SKM-1 treated with dmso at 0.1 percent for 144 hours (cell line): ENCODE measurements at regions not wholly inside any gene's neighbourhood (a gene's known extent, or its start where the extent isn't known, plus 50 kb on each side); places are given as distances from the start of the nearest gene placed in this dataset.
A peak's percentile ranks its signal among the peaks of the same experiment; 100 is the strongest.

Source experiments
- DNase-seq: peaks from one replicate; lab custom pipeline; 2025; ENCODE audit not compliant: unreplicated experiment; lab: John Stamatoyannopoulos, UW

GRCh38 chr1:235011599-235012435 is 116.8 kb downstream of the TOMM20 start:
- DNase-seq: peak; percentile 97

GRCh38 chr1:235011064-235011598 is 117.5 kb downstream of the TOMM20 start:
- DNase-seq: no peak

- no peak for DNase-seq
Observed at GRCh38 chr1:235009561-235010306, 118.9 kb downstream of the TOMM20 start.

GRCh38 chr1:235009074-235009473 is 119.6 kb downstream of the TOMM20 start:
- DNase-seq: no peak

GRCh38 chr1:235008239-235008638 is 120.4 kb downstream of the TOMM20 start:
- no peak for DNase-seq

GRCh38 chr1:235006816-235007215 is 121.8 kb downstream of the TOMM20 start:
- DNase-seq: no peak

DNA sequence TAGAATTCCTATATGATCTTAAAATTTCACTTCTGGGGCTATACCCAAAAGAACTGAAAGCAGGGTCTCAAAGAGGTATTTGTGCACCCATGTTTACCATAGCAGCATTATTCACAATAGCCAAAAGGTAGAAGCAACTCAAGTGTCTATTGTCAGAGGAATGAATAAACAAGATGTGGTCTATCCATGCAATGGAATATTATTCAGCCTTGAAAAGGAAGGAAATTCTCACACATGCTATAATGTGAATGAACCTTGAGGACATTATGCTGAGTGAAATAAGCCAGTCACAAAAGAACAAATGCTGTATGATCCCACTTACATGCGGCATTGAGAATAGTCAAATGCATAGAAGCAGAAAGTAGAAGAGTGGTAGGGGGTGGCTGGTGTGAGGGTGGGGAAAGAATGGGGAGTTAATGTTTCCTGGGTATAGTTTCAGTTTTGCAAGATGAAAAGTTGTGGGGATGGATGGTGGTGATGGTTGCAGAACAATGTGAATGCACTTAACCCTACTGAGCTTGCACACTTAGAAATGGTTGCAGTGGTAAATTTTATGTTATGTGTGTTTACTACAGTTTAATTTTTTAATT is 122.4 kb downstream of the TOMM20 start:
- DNase-seq: no peak

- no peak for DNase-seq
Observed at GRCh38 chr1:235004840-235005391, 123.7 kb downstream of the TOMM20 start.

- DNase-seq: no peak
Observed at GRCh38 chr1:235004276-235004675, 124.4 kb downstream of the TOMM20 start.

DNA sequence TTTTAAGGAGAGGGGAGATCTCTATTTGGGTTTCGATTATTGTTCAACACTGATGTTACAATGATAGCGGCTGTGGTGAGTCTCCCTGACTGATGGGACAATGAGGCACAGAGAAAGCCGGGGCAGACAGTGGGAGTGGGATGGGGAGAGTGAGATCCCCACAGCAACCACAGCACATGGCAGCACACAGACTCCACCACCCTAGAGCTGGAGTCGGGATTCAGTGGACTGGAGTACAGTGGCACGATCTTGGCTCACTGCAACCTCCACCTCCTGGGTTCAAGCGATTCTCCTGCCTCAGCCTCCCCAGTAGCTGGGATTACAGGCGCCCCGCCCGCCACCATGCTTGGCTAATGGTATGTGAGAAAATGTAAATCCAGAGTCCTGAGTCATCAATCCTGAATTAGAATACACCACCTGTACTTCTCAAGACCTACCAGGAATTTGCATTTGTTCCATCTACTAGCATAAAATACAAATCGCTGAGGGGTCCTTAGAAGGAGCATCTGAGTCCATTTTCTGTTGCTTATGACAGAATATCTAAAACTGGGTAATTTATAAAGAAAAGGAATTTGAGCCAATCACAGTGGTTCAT is 125.8 kb downstream of the TOMM20 start:
- no peak for DNase-seq

DNA sequence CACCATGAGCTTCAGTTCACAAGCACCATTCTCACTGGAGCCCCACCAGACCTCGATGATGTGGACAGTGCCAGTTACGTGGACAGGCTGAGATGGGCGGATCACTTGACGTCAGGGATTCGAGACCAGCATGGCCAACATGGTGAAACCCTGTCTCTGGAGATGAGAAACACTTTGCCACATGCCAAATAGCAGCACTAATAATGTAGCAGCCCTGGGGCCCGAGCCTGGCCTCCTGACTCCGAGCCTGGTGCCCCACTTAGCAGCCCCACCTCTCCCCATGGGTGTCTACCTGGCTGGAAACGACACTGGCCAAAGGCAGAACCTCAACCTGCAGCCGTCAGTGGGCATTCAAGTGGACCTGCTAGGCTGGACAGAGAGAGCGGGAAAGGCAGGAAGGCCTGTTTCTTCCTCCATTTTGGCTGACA is 129.1 kb downstream of the TOMM20 start:
- DNase-seq: no peak

DNA sequence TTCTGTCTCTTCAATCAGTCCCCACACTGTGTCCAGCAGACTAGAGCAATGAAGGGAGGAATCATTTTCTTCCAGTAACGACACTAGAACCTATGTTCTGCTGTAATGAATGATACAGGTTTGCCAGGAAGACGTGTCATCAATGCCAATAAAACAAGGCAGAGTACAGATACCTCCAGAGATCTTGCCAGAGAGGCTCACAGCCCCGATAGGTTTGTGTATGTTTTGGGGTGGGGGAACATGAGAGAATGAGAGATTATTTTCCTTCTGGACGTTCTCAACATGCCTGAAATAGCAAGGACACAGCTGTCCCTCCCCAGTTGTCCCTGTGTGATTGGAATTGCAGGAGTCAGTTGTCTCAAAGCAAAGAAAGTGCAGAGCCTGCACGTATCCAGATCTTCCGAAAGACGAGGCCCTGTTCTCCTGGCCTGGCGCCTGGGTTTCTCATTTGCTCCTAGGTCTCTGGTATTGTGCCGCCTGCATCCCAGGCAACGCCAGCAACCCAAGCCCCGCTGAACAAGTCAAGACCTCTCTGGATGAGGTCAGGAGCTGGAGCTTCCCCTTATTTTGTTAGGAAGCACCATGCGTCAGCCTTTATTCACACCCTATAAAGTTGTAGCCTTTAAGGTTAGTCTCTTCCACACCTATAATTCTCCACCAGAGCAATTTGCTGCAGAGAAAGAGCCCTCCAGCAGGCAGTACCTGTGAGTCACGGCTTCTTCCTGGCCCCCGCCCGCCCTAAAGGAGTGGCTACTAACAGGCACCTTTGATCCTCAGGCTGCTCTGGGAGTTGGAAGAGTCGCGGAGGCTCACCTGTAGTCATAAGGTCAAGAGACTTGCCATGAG is 130.5 kb downstream of the TOMM20 start:
- DNase-seq: no peak

GRCh38 chr1:234997201-234997895 is 131.3 kb downstream of the TOMM20 start:
- DNase-seq: no peak

GRCh38 chr1:234996245-234996757 is 132.3 kb downstream of the TOMM20 start:
- DNase-seq: no peak

DNA sequence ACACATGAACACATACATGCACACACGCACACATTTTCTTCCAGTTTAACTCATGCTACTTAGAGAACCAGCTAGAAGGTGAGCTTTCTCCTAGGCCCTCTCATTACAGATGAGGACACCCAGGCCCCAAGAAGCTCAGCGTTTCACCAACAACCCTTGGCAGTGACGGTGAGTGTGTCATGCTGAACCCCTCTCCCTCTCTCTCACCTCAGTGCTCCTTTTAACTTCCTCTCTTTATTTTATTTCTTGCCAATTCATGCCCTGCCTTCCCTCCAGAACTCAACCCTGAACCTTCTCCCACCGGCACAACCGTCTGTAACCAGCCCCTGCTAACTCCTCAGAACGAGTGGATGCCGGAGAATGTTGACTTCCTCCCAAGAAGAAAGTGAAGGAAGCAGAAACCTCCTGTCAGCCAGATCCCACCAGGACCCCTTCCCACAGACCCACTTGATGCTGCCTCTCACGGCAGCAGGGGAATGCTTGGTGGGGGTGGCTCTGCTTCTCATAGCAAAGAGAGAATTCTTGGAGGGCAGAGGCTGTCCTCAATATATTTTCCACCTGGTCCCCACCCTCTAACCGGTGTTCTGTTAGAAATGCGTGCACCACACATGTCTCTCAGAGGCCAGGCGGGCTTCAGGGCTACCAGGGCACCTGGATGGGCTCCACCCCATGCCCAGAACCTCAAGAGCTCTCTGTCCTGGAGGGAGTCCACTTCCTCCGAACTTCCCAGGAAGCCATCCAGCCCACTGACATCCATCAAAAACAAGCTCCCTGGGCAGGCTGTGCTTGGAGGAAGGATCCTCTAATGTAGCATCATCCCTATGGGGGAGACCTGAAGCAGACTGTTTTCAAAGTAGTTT is 134.0 kb downstream of the TOMM20 start:
- no peak for DNase-seq

- no peak for DNase-seq
Observed at GRCh38 chr1:234992065-234992464, 136.6 kb downstream of the TOMM20 start.

DNA sequence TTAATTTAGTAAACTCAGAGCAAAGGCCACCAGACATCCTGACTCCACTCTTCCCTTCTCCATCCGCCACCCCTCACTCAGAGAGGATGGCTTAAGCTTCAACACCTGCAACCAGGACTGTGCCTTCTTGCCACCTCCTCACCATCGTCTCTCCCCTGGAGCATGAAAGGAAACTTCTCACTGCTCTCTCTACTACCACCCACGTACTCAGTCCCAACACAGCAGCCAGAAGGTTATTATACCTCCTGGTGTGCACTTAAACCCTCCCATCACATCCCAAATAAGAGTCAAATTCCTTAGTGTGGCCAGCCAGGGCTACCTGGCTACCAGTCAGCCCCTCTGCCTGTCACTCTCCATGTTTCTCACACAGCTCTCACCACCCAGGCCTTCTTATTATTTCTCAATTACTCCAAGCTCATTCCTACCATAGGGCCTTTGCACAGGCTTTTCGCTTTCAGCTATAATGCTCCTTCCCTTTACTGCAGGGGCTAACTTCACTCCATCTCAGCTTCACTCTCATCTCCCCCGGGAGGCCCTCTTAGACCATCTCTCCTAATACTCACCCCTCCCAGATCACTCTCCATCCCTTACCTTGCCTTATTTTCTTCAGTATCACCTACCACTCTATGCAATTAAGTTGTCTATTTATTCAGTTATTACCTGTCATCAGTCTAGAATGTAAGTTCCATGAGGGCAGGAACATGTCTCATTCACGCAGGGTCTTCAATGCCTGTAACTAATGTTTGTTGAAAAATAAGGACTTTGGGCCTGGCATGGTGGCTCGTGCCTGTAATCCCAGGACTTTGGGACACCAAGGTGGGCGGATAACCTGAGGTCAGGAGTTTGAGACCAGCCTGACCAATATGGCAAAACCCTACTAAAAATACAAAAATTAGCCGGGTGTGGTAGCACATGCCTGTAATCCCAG is 137.5 kb downstream of the TOMM20 start:
- no peak for DNase-seq
